ENCODE measurements at regions not wholly inside any gene's neighbourhood (a gene's known extent, or its start where the extent isn't known, plus 50 kb on each side); places are given as distances from the start of the nearest gene placed in this dataset.
"Not testable (repeated sequence)": the region's sequence is repeated elsewhere in the genome, so short reads cannot be mapped to it uniquely, and the experiment has no call there.

- TF ChIP-seq EZH2 (IDR thresholded peaks at IDR 0.05); POLR2AphosphoS5 (IDR thresholded peaks at IDR 0.05; ENCODE audit: borderline replicate concordance, low read depth, low read length); FOXP2 (optimal IDR thresholded peaks at IDR 0.05; ENCODE audit: control extremely low read depth, extremely low read length, insufficient read depth): not testable (repeated sequence)
Measured at GRCh38 chr4:11996581-11996980, 567.9 kb upstream of the HS3ST1 start.
